PC-3 (cell line): ENCODE measurements at regions not wholly inside any gene's neighbourhood (a gene's known extent, or its start where the extent isn't known, plus 50 kb on each side); places are given as distances from the start of the nearest gene placed in this dataset.
"Not testable (repeated sequence)": the region's sequence is repeated elsewhere in the genome, so short reads cannot be mapped to it uniquely, and the experiment has no call there.

Experiments
- ATAC-seq: fragments of 200-7000 bp; cut with Tn5 transposase; 2 replicates; pipeline ENCODE4 v1.9.1; 2020; ENCODE audit warnings: mild to moderate bottlenecking, moderate library complexity
- BruUV-seq: library from RNA; stranded (reverse); fragments of 400-500 nt; replicated peaks from 2 replicates; lab custom pipeline; 2021; lab: Mats Ljungman, UMichigan
- CTCF ChIA-PET: fragments of 300-600 bp; sonication (Branson Sonifier 250); formaldehyde crosslinking; loops from one replicate; lab custom pipeline; 2022; ENCODE audit warnings: antibody characterized with exemption; lab: Charles Lee
- POLR2A ChIA-PET: fragments of 300-600 bp; sonication (Branson Sonifier 250); formaldehyde crosslinking; loops from one replicate; lab custom pipeline; 2022; ENCODE audit warnings: antibody characterized with exemption; ENCODE audit not compliant: unreplicated experiment; lab: Charles Lee
- DNase-seq: peaks from one replicate; pipeline ENCODE4 v3.0.0-alpha.2; 2015
- H2AFZ ChIP-seq: fragments of 300-600 bp; sonication (generic); 2 replicates; pipeline ENCODE4 v1.6.0; 2016; ENCODE audit warnings: antibody characterized with exemption, low read length
- H3F3A ChIP-seq: fragments of 300-600 bp; sonication (generic); one replicate; pipeline ENCODE4 v1.6.0; 2017; ENCODE audit warnings: antibody characterized with exemption, low read length, control low read depth, mild to moderate bottlenecking; ENCODE audit not compliant: unreplicated experiment
- H3K27ac ChIP-seq: fragments of 300-600 bp; sonication (generic); 2 replicates; pipeline ENCODE4 v1.5.1; 2016; ENCODE audit warnings: mild to moderate bottlenecking, low read length
- H3K27me3 ChIP-seq: fragments of 300-600 bp; sonication (generic); 2 replicates; pipeline ENCODE4 v1.6.1; 2016; ENCODE audit warnings: low read length, mixed read lengths
- H3K36me3 ChIP-seq: fragments of 300-600 bp; sonication (generic); 2 replicates; pipeline ENCODE4 v1.6.1; 2016; ENCODE audit warnings: low read depth, mixed run types, low read length, mixed read lengths
- H3K4me1 ChIP-seq: fragments of 300-600 bp; sonication (generic); 2 replicates; pipeline ENCODE4 v1.5.1; 2016; ENCODE audit warnings: low read length; ENCODE audit not compliant: insufficient read depth
- H3K4me2 ChIP-seq: fragments of 300-600 bp; sonication (generic); 2 replicates; pipeline ENCODE4 v1.6.0; 2016; ENCODE audit warnings: low read length
- H3K4me3 ChIP-seq: fragments of 300-600 bp; sonication (generic); 2 replicates; pipeline ENCODE4 v1.5.1; 2016; ENCODE audit warnings: mild to moderate bottlenecking, low read length, mixed read lengths
- H3K79me2 ChIP-seq: fragments of 300-600 bp; sonication (generic); 2 replicates; pipeline ENCODE4 v1.6.1; 2017; ENCODE audit warnings: low read length, mixed read lengths
- H3K9ac ChIP-seq: fragments of 300-600 bp; sonication (generic); 2 replicates; pipeline ENCODE4 v1.6.0; 2016; ENCODE audit warnings: mild to moderate bottlenecking, low read length
- H3K9me2 ChIP-seq: fragments of 300-600 bp; sonication (generic); replicated peaks from 2 replicates; pipeline ENCODE4 v1.6.1; 2016; ENCODE audit warnings: mixed run types, low read length, mixed read lengths
- H3K9me3 ChIP-seq: fragments of 300-600 bp; sonication (generic); 2 replicates; pipeline ENCODE4 v1.6.1; 2016; ENCODE audit warnings: low read length, mixed read lengths
- H4K20me1 ChIP-seq: fragments of 300-600 bp; sonication (generic); 2 replicates; pipeline ENCODE4 v1.6.1; 2016; ENCODE audit warnings: low read length, mixed read lengths
- CTCF ChIP-seq: fragments of 300-600 bp; sonication (generic); conservative IDR thresholded peaks from 2 replicates; pipeline ENCODE4 v1.5.1; 2017; ENCODE audit warnings: antibody characterized with exemption, low read depth, mild to moderate bottlenecking, low read length
- EZH2 ChIP-seq: fragments of 300-600 bp; sonication (generic); IDR thresholded peaks from one replicate; pipeline ENCODE4 v1.6.1; 2017; ENCODE audit warnings: antibody characterized with exemption, mild to moderate bottlenecking, low read length; ENCODE audit not compliant: unreplicated experiment
- EZH2phosphoT487 ChIP-seq: fragments of 300-600 bp; sonication (generic); IDR thresholded peaks from 2 replicates; pipeline ENCODE4 v1.6.1; 2018; ENCODE audit warnings: mild to moderate bottlenecking, antibody characterized with exemption, low read length, borderline replicate concordance
- intact Hi-C: fragments of 100-400 bp; cut with micrococcal nuclease; formaldehyde crosslinking; loops from 2 replicates; pipeline ENCODE4 v1.9.0; 2023

- no peaks in the 10 kb centered on the region for H3K79me2 ChIP-seq
- intact Hi-C loops: no loop called here
- DNase-seq (no peak), ATAC-seq (no peak)
- no peak overlapping the region for H3K4me3 ChIP-seq
- H2AFZ ChIP-seq: no peak overlapping the region
- H3F3A ChIP-seq: no peaks in the 10 kb centered on the region
- no peak overlapping the region for H3K4me2 ChIP-seq
- ChIA-PET CTCF (no interaction called here), POLR2A (no interaction called here)
- peaks cover 37% of the 10 kb centered on the region for H3K27me3 ChIP-seq
- H3K36me3 ChIP-seq: no peaks in the 10 kb centered on the region
- H3K27ac ChIP-seq: no peak overlapping the region
- no peaks in the 10 kb centered on the region for H3K4me1 ChIP-seq
- no peaks in the 10 kb centered on the region for H3K9me2 ChIP-seq
- TF ChIP-seq EZH2 (no peak), EZH2phosphoT487 (no peak), CTCF (no peak)
- H3K9ac ChIP-seq: no peak overlapping the region
- BruUV-seq: no TSS peak
- H3K9me3 ChIP-seq: no peaks in the 10 kb centered on the region
- no peaks in the 10 kb centered on the region for H4K20me1 ChIP-seq
These were observed 154.0 kb downstream of the SOX1 start for GRCh38 chr13:112220925-112221324.

GRCh38 chr13:112222971-112223370 lies 153.2 kb upstream of the SPACA7 start:
- no peak for DNase-seq
- no peak for ATAC-seq
- POLR2A ChIA-PET: no interaction called here
- no TSS peak for BruUV-seq
- Histone ChIP-seq H3K4me1 (no peaks in the 10 kb centered on the region), H3K79me2 (no peaks in the 10 kb centered on the region), H3K9me3 (no peaks in the 10 kb centered on the region), H3K27me3 (peaks cover 40% of the 10 kb centered on the region), H3K4me3 (no peak overlapping the region), H3K9me2 (no peaks in the 10 kb centered on the region), H2AFZ (no peak overlapping the region), H4K20me1 (no peaks in the 10 kb centered on the region), H3K27ac (no peak overlapping the region), H3F3A (no peaks in the 10 kb centered on the region), H3K4me2 (no peak overlapping the region), H3K36me3 (no peaks in the 10 kb centered on the region), H3K9ac (no peak overlapping the region)
- CTCF ChIA-PET: no interaction called here
- TF ChIP-seq CTCF: no peak
- no peak for TF ChIP-seq EZH2phosphoT487
- no peak for TF ChIP-seq EZH2
- intact Hi-C loops: no loop called here

- H3K79me2 ChIP-seq, H3K4me3 ChIP-seq, ATAC-seq, H3K4me2 ChIP-seq, H3K9ac ChIP-seq, DNase-seq, CTCF ChIA-PET, H4K20me1 ChIP-seq, H3K4me1 ChIP-seq, H3K27ac ChIP-seq, H3K36me3 ChIP-seq, BruUV-seq, H2AFZ ChIP-seq, POLR2A ChIA-PET, H3K9me2 ChIP-seq, H3K9me3 ChIP-seq, intact Hi-C loops, H3F3A ChIP-seq: not testable (repeated sequence)
- H3K27me3 ChIP-seq: peaks cover 40% of the 10 kb centered on the region
These were observed 152.2 kb upstream of the SPACA7 start for GRCh38 chr13:112223929-112224328.
